GM10266 (cell line): ENCODE measurements at regions not wholly inside any gene's neighbourhood (a gene's known extent, or its start where the extent isn't known, plus 50 kb on each side); places are given as distances from the start of the nearest gene placed in this dataset.

ENCODE experiments used
- DNase-seq: peaks from one replicate; pipeline ENCODE4 v3.0.0; 2012; ENCODE audit errors: extremely low spot score
- TF ChIP-seq, protein P1 (sequence below): IDR thresholded peaks from 2 replicates; pipeline ENCODE4 v1.5.1; 2012; ENCODE audit warnings: mild to moderate bottlenecking, low read depth; ENCODE audit not compliant: control insufficient read depth, insufficient read depth; ENCODE audit errors: missing control alignments

DNA sequence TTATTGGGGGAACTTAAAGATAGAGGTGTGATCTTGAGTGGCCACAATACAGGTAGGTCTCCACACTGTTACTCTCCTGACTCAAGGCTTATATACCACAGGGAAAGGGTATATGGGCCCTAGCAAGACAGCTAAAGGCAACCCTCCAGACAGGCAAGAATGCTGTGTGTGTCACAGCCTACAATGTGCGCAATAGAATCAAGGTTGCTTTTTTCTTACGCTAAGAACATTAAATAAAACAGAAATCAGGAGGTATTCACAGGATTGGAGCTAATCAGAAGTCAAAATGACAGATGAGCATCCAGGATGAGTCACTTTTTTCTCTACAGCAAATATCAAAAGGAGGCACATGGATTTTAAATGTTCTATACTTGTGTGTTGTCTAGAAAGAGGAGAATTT, 1797.9 kb upstream of the SEL1L start:
- TF ChIP-seq, protein P1, sequence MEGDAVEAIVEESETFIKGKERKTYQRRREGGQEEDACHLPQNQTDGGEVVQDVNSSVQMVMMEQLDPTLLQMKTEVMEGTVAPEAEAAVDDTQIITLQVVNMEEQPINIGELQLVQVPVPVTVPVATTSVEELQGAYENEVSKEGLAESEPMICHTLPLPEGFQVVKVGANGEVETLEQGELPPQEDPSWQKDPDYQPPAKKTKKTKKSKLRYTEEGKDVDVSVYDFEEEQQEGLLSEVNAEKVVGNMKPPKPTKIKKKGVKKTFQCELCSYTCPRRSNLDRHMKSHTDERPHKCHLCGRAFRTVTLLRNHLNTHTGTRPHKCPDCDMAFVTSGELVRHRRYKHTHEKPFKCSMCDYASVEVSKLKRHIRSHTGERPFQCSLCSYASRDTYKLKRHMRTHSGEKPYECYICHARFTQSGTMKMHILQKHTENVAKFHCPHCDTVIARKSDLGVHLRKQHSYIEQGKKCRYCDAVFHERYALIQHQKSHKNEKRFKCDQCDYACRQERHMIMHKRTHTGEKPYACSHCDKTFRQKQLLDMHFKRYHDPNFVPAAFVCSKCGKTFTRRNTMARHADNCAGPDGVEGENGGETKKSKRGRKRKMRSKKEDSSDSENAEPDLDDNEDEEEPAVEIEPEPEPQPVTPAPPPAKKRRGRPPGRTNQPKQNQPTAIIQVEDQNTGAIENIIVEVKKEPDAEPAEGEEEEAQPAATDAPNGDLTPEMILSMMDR, result no peak

DNA sequence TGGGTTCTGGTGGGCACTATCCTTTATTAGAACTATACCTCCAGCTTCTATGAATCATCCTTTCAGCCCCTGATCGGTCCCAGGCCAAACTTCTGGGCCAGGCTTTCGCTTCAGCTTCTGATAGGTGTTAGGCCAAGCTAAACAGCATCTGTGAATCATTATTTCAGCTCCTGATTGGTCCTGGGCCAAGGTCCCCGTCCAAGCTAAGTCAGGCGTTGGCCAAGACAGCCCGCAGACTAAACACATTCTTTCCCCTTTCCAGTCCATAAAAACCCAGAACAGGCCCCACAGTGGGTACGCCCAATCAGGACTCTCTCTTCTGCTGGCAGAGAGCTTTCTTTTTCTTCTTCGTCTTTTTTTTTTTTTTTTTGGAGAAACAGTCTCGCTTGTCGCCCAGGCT, 1808.9 kb upstream of the SEL1L start:
- TF ChIP-seq, protein P1, result no peak
- DNase-seq, result no peak

More for the DNA sequence above, 1797.9 kb upstream of the SEL1L start:
- DNase-seq, result no peak

DNA sequence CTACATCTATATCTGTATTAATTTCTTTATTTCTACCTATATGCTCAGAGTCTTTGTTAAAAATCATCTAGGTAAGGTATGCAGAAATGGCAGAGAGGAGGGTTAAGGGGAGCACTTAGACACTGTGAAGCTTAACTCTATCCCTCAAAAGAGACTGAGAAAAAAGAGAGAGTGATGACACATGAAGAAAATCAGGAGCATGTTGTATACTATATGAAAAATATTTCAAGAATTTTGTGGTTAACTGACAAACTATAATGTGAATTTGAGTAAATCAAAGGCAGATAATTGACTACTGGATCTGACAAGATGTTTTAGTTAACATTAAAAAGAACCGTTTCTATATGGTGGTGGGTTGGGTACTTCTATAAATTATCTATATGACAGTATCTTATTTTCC, 1814.2 kb upstream of the SEL1L start:
- TF ChIP-seq, protein P1, result no peak
- DNase-seq, result no peak

DNA sequence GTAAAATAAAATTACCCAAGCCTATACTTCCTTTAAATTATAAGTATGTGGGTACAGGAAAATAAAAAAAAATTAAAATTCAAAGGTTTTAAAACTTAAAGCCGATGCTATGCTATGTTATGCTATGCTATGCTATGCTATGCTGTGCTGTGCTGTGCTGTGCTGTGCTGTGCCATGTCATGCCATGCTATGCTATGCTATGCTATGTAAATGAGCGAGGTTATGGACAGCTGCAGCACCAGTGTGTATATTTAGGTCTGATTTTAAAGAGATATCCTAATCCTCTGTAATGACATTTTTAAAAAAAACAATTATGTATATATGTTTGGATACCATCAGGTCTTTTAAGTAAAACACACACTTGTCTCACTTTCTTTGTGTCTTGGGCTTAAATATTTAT, 1822.0 kb upstream of the SEL1L start:
- TF ChIP-seq, protein P1, result no peak

DNA sequence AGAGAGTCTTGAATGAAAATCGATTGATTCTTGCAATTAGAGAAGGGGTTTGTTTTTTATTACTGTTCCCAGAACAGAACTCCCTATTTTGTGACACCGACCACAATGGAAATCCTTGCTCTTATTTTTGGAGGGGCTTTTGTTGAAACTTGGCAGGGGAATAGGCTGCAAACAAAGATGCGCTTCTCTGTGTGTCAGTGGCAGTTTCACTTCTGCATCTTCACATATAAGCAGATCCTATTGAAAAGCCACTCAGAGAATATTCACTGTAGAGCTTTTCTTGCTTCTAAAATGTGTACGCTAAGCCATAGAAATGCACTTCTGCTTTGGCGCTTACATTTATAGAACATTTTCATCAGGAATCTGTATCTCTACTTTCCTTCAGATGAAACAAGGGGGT, 1822.4 kb upstream of the SEL1L start:
- TF ChIP-seq, protein P1, result no peak
- no peak for DNase-seq

More for the DNA sequence above, 1822.0 kb upstream of the SEL1L start:
- no peak for DNase-seq

DNA sequence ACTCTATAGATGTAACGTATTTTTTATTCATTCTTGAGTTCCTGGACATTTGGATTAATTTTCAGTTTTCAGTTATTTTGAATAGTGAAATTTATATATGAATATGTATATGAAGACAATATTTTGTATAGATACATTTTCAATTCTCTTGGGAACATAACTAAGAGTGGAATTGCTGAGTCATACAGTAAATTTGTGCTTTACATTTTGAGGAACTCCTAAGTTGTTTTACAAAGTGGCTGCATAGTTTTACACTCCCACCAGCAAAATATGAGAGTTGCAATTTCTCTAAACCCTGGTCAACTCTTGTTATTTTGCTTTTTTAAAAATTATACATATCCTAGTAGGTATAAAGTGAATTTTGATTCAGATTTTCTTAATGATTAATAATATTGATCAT, 1838.6 kb upstream of the SEL1L start:
- no peak for DNase-seq
- TF ChIP-seq, protein P1, result no peak

DNA sequence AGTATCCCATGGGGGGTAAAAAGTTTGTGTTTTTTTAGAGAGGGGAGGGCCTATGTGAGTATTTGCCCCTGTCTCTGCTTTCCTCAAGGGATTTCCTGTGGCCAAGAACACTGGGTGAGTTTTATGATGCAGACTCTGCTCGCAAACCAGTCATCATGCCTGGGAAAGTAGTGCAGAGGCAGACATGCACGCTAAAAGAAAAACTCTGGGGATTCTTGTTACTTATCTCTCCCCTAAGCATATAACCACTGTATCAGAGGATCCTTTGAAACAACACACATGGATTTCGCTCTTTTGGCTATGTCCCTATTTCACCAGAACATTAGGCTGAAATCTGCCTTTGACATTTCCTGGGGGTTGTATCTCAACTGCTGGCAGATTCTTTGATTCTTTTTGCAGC, 1845.8 kb upstream of the SEL1L start:
- TF ChIP-seq, protein P1, result no peak
- DNase-seq, result no peak

DNA sequence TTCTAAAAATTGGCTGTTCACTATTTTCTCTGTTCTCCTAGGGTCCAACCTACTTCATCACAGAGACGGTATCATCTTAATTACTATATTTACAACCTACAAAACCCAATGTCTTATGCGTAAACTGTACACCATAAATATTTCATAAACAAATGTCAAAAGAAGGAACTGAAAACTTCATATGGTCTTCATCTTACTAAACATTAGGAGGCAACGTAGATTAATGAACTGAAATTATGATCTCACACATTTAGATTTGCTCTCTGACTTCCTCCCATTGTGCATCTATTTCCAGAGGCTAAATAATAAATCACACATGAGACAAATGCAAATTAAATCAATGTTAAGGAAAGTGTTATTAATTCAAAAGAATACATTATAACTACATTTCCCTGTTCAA, 1850.6 kb upstream of the SEL1L start:
- TF ChIP-seq, protein P1, result no peak
- DNase-seq, result no peak
